ENCODE measurements at regions not wholly inside any gene's neighbourhood (a gene's known extent, or its start where the extent isn't known, plus 50 kb on each side); places are given as distances from the start of the nearest gene placed in this dataset.

DNA sequence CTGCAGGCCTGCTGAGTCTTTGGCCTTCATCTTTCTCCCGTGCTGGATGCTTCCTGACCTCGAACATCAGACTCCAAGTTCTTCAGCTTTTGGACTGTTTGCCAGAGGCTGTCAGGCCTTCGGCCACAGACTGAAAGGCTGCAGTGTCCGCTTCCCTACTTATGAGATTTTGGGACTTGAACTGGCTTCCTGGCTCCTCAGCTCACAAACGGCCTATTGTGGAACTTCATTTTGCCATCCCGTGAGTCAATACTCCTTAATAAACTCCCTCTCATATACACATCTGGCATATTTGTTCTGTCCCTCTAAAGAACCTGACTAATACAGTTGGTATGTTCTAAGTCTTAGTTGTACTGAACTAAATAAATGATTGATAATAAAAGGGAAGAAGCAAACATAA lies 702.8 kb upstream of the LINC00305 start:
- no peaks in the 10 kb centered on the region for H3K4me1 Mint-ChIP-seq (ENCODE audit: unreplicated experiment)
- H3K27ac Mint-ChIP-seq (ENCODE audit: unreplicated experiment) = no peak overlapping the region
- TF ChIP-seq, protein P1, sequence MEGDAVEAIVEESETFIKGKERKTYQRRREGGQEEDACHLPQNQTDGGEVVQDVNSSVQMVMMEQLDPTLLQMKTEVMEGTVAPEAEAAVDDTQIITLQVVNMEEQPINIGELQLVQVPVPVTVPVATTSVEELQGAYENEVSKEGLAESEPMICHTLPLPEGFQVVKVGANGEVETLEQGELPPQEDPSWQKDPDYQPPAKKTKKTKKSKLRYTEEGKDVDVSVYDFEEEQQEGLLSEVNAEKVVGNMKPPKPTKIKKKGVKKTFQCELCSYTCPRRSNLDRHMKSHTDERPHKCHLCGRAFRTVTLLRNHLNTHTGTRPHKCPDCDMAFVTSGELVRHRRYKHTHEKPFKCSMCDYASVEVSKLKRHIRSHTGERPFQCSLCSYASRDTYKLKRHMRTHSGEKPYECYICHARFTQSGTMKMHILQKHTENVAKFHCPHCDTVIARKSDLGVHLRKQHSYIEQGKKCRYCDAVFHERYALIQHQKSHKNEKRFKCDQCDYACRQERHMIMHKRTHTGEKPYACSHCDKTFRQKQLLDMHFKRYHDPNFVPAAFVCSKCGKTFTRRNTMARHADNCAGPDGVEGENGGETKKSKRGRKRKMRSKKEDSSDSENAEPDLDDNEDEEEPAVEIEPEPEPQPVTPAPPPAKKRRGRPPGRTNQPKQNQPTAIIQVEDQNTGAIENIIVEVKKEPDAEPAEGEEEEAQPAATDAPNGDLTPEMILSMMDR (IDR thresholded peaks at IDR 0.05) = no peak
- no peak overlapping the region for H3K4me3 Mint-ChIP-seq (ENCODE audit: unreplicated experiment)
- peaks cover 14% of the 10 kb centered on the region for H3K9me3 Mint-ChIP-seq (ENCODE audit: unreplicated experiment)
- no peaks in the 10 kb centered on the region for H3K36me3 Mint-ChIP-seq (ENCODE audit: unreplicated experiment)
- DNase-seq (ENCODE audit: extremely low spot score, unreplicated experiment) = no peak
- no peaks in the 10 kb centered on the region for H3K27me3 Mint-ChIP-seq (ENCODE audit: unreplicated experiment)

DNA sequence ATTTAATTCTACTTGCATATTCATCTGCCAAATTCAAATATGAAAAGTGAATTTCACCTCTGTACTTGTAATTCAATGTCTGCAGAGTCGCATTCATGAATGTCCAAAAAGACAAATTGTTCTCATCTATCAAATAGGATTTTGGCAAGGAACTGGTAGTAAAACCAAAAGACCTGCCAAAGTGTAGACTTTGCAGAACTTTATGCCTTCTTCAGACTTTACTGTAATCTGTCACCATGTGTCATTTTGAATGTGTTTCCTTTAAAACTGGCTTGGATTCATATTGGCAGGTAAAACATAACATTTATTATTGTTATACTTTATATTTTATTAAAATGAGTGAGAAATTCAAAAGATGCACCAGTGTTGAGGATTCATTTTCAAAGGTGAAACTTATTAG lies 701.9 kb upstream of the LINC00305 start:
- DNase-seq (ENCODE audit: extremely low spot score, unreplicated experiment) = no peak
- TF ChIP-seq, protein P1 (IDR thresholded peaks at IDR 0.05) = no peak
- Mint-ChIP-seq H3K27me3 (ENCODE audit: unreplicated experiment) (no peaks in the 10 kb centered on the region), H3K4me1 (ENCODE audit: unreplicated experiment) (no peaks in the 10 kb centered on the region), H3K27ac (ENCODE audit: unreplicated experiment) (no peak overlapping the region), H3K36me3 (ENCODE audit: unreplicated experiment) (no peaks in the 10 kb centered on the region), H3K9me3 (ENCODE audit: unreplicated experiment) (peaks cover 14% of the 10 kb centered on the region), H3K4me3 (ENCODE audit: unreplicated experiment) (no peak overlapping the region)

DNA sequence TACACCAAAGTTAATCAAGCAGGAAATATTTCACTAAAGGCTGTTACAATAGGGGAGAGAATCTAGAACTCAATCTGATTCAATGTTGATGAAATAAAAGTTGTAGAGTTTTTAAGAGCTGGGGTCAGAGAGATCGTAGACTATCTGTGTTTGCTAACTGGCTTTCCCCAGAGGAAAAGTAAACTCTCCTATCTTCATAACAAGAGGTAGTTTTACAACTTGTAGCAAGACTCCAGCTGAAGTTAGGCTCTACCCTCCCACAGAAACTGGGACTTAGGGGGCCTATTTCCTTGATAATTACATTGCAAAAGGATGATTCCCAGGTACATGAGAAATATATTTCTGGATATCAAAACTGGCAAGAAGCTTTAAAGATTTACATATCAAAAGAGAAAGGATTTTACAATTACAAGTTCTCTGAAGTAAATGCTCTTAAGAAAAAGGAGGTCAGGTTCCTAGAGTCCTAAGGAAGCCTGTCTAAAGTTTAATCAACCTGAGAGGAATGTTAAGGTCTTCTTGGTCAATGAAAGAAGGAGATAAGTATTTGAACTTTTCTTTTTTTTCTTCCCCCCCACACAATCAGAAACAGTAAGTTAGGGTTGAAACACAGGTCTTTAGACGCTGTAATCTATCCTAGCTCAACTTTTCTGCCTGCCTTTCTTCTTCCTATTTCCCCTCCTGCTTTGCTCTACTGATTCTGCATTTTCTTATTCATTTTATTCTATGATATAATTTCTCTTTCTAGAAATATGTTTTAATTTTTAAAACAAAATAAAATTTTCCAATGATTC lies 692.2 kb upstream of the LINC00305 start:
- Mint-ChIP-seq H3K36me3 (ENCODE audit: unreplicated experiment) (no peaks in the 10 kb centered on the region), H3K27ac (ENCODE audit: unreplicated experiment) (no peak overlapping the region), H3K4me3 (ENCODE audit: unreplicated experiment) (no peak overlapping the region), H3K4me1 (ENCODE audit: unreplicated experiment) (peaks cover 3% of the 10 kb centered on the region), H3K9me3 (ENCODE audit: unreplicated experiment) (no peaks in the 10 kb centered on the region), H3K27me3 (ENCODE audit: unreplicated experiment) (no peaks in the 10 kb centered on the region)
- no peak for DNase-seq (ENCODE audit: extremely low spot score, unreplicated experiment)
- TF ChIP-seq, protein P1 (IDR thresholded peaks at IDR 0.05) = no peak

DNA sequence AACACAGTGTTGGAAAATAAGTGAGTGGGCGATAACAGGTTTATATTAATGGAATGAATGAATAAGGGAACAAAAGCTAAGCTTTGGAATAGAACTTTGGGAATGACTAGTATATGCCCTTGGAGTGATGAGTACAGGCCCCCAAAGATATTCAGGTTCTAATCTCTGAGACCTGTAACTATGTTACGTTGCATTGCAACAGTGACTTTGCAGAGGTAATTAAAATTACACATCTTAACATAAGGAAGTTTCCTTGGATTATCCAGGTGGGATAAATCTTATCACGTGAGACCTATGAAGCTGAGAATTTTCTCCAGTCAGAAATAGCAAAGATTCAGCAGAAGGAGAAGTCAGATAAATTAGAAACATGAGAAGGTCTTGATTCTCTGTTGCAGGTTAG lies 661.5 kb upstream of the LINC00305 start:
- Mint-ChIP-seq H3K9me3 (ENCODE audit: unreplicated experiment) (peaks cover 10% of the 10 kb centered on the region), H3K36me3 (ENCODE audit: unreplicated experiment) (no peaks in the 10 kb centered on the region), H3K4me1 (ENCODE audit: unreplicated experiment) (no peaks in the 10 kb centered on the region), H3K27ac (ENCODE audit: unreplicated experiment) (no peak overlapping the region), H3K4me3 (ENCODE audit: unreplicated experiment) (no peak overlapping the region), H3K27me3 (ENCODE audit: unreplicated experiment) (no peaks in the 10 kb centered on the region)
- TF ChIP-seq, protein P1 (IDR thresholded peaks at IDR 0.05) = no peak
- no peak for DNase-seq (ENCODE audit: extremely low spot score, unreplicated experiment)

DNA sequence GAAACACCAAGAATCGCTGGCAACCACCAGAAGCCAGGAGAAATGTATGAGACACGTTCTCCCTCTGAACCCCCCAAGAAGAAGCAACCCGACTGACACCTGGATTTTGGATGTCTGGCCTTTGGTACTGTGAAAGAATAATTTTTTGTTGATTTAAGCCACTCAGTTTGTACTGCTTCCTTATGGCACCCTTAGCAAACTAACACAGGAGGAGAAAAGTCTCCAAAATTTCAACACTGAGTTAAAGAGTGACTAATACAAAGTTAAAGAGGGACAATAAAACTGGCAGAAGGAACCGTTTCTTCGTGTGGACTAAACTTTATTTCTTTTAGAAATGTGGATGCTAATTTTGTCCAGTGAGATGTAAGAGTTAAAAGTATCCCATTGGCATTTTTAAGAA lies 660.9 kb upstream of the LINC00305 start:
- no peaks in the 10 kb centered on the region for H3K27me3 Mint-ChIP-seq (ENCODE audit: unreplicated experiment)
- H3K9me3 Mint-ChIP-seq (ENCODE audit: unreplicated experiment) = peaks cover 10% of the 10 kb centered on the region
- no peak overlapping the region for H3K4me3 Mint-ChIP-seq (ENCODE audit: unreplicated experiment)
- no peak overlapping the region for H3K27ac Mint-ChIP-seq (ENCODE audit: unreplicated experiment)
- TF ChIP-seq, protein P1 (IDR thresholded peaks at IDR 0.05) = no peak
- DNase-seq (ENCODE audit: extremely low spot score, unreplicated experiment) = no peak
- no peaks in the 10 kb centered on the region for H3K4me1 Mint-ChIP-seq (ENCODE audit: unreplicated experiment)
- no peaks in the 10 kb centered on the region for H3K36me3 Mint-ChIP-seq (ENCODE audit: unreplicated experiment)

Data from osteocyte (in vitro differentiated cells).